MCF 10A (cell line): ENCODE measurements at regions not wholly inside any gene's neighbourhood (a gene's known extent, or its start where the extent isn't known, plus 50 kb on each side); places are given as distances from the start of the nearest gene placed in this dataset.
A peak's percentile ranks its signal among the peaks of the same experiment; 100 is the strongest.
"Not testable (repeated sequence)": the region's sequence is repeated elsewhere in the genome, so short reads cannot be mapped to it uniquely, and the experiment has no call there.

ENCODE experiments used
- BruUV-seq: library from RNA; stranded (reverse); fragments of 400-500 nt; replicated peaks from 2 replicates; lab custom pipeline; 2021; lab: Mats Ljungman, UMichigan
- CTCF ChIA-PET: fragments of 300-600 bp; sonication (Branson Sonifier 250); formaldehyde crosslinking; extraction: SDS; loops from one replicate; lab custom pipeline; 2021; ENCODE audit warnings: antibody characterized with exemption, inconsistent platforms; lab: Yijun Ruan, JAX
- POLR2A ChIA-PET: fragments of 300-600, 350-650 bp; sonication (Branson Sonifier 250); formaldehyde crosslinking; extraction: SDS; loops from one replicate; lab custom pipeline; 2020; ENCODE audit warnings: antibody characterized with exemption, inconsistent platforms; lab: Yijun Ruan, JAX
- DNase-seq: peaks from one replicate; pipeline ENCODE4 v3.0.0-alpha.2; 2018; ENCODE audit not compliant: unreplicated experiment
- H3K27ac Mint-ChIP-seq: one replicate; pipeline ENCODE4 v1.8.0; 2022; ENCODE audit warnings: mild to moderate bottlenecking, low read depth, mixed read lengths; ENCODE audit not compliant: unreplicated experiment
- H3K27me3 Mint-ChIP-seq: one replicate; pipeline ENCODE4 v1.8.0; 2022; ENCODE audit warnings: mixed read lengths; ENCODE audit not compliant: insufficient read depth, unreplicated experiment
- H3K36me3 Mint-ChIP-seq: one replicate; pipeline ENCODE4 v1.8.0; 2022; ENCODE audit warnings: mild to moderate bottlenecking, moderate library complexity, mixed read lengths; ENCODE audit not compliant: insufficient read depth, unreplicated experiment
- H3K4me1 Mint-ChIP-seq: one replicate; pipeline ENCODE4 v1.8.0; 2022; ENCODE audit warnings: mixed read lengths; ENCODE audit not compliant: insufficient read depth, unreplicated experiment
- H3K4me3 Mint-ChIP-seq: one replicate; pipeline ENCODE4 v1.8.0; 2022; ENCODE audit warnings: mild to moderate bottlenecking, moderate library complexity, mixed read lengths; ENCODE audit not compliant: unreplicated experiment
- H3K9me3 Mint-ChIP-seq: one replicate; pipeline ENCODE4 v1.8.0; 2022; ENCODE audit warnings: mixed read lengths; ENCODE audit not compliant: unreplicated experiment
- intact Hi-C: fragments of 100-400 bp; cut with micrococcal nuclease; formaldehyde crosslinking; loops from 2 replicates; pipeline ENCODE4 v1.14.1; 2022

DNA sequence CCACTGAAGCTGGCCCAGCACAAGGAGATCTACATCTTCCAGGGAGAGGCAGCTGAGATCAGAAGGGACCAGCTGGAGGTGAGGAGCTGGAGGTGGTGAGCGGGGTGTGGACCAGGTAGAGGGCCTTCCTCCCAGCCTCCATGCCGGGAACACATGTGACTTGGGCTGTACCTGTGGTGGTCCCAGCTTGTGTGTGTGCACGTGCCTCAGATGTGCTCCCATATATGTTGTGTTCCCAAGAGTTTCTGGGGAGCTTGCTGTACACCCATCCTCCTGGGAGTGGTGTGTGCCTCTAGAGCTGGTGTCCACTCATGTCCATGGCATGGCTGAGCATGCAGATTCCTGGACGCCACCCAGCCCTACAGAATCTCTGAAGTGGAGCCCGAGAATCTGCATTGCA is 183.7 kb upstream of the AKAP13 start:
- POLR2A ChIA-PET, CTCF ChIA-PET, H3K9me3 Mint-ChIP-seq, BruUV-seq, H3K27me3 Mint-ChIP-seq, H3K36me3 Mint-ChIP-seq, H3K27ac Mint-ChIP-seq, H3K4me1 Mint-ChIP-seq, intact Hi-C loops, DNase-seq, H3K4me3 Mint-ChIP-seq: not testable (repeated sequence)

DNA sequence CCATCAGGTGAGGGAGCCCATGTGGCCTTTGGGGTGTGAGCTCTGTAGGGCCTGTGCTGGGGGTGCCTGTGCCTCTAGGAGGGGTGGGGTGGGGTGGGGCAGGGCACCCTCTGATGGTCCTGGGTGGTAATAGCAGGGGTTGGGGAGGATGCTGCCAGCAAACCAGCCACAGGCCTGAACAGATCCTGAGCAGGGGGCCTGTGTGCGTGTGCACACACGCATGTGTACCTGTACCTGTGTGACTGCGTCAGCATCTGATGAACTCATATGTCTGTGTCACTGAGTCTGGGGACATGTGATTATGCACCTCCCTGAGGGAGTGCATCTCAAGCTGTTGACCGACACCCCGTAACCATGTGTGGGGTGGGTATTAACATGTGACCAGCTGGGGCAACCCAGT is 182.8 kb upstream of the AKAP13 start:
- H3K27me3 Mint-ChIP-seq, H3K4me1 Mint-ChIP-seq, BruUV-seq, CTCF ChIA-PET, POLR2A ChIA-PET, H3K4me3 Mint-ChIP-seq, H3K36me3 Mint-ChIP-seq, H3K9me3 Mint-ChIP-seq, intact Hi-C loops, H3K27ac Mint-ChIP-seq, DNase-seq: not testable (repeated sequence)

DNA sequence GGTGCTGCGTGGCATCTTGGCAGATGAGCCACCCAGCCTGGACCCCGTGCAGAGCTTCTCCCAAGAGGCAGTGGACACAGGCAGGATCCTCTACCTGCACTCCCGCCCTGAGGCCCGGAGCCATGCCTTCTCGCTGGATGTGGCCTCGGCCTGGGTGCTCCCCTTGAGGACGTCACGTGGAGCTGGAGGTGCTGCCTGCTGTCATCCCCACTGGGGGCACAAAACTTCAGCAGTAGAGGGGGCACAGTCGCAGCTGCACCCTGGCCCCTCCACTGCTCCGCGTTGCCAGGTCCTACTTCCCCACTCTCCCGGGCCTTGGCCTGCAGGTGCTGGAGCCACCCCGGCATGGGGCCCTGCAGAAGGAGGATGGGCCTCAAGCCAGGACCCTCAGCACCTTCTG is 182.0 kb upstream of the AKAP13 start:
- BruUV-seq, H3K4me1 Mint-ChIP-seq, DNase-seq, H3K27me3 Mint-ChIP-seq, CTCF ChIA-PET, POLR2A ChIA-PET, H3K9me3 Mint-ChIP-seq, intact Hi-C loops, H3K36me3 Mint-ChIP-seq, H3K27ac Mint-ChIP-seq, H3K4me3 Mint-ChIP-seq: not testable (repeated sequence)

DNA sequence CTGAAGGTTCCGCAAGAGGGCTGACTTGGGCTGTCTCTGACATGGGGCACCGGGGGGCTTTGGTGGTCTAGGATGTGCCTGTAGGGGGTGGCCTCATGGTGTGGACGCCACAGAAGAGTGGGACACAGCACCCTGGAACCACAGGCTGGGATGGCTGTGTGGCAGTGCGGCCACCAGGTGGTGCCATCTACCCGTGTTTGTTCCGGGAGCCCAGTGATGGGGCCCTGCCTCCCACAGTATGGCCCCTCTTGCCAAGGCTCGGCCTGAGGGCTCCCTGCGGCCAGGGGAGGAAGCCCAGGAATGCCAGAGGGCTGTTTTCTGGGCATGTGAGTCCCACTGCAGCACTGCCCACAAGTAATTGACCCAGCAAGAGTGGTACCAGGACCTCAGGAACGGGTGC is 180.2 kb upstream of the AKAP13 start:
- POLR2A ChIA-PET, CTCF ChIA-PET, H3K27ac Mint-ChIP-seq, DNase-seq, H3K27me3 Mint-ChIP-seq, H3K4me1 Mint-ChIP-seq, intact Hi-C loops, H3K36me3 Mint-ChIP-seq, H3K9me3 Mint-ChIP-seq, BruUV-seq, H3K4me3 Mint-ChIP-seq: not testable (repeated sequence)

DNA sequence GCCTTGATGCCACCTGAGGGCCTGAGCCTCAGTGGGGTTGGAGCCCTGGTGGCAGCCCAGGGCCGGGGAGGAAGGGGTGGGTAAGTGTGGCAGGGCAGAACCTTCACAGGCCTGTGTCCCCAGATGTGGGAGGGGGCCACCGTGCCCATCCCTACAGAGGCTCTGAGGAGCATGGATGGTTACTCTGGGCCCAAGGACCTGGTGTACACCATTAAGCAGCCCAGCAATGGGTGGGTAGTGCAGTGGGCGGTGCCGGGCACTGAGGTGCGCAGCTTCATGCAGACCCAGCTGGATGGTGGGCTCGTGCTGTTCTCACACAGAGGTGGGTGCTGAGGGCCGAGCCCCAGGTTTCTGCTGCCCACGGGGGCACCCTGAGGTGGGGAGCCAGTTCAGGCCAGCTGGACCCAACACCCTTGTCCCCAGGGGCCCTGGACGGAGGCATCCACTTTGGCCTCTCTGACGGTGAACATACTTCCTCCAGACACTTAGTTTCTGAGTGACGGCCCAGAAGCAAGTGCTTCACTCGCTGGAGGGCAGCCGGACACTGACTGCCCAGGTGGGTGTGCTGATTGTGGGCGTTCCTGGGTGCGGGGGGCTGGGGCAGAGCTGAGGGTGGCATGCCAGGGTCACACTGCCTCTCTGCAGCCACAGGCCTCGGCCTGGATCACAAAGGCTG is 179.1 kb upstream of the AKAP13 start:
- H3K4me3 Mint-ChIP-seq, CTCF ChIA-PET, H3K36me3 Mint-ChIP-seq, intact Hi-C loops, BruUV-seq, H3K27me3 Mint-ChIP-seq, H3K4me1 Mint-ChIP-seq, DNase-seq, POLR2A ChIA-PET, H3K27ac Mint-ChIP-seq, H3K9me3 Mint-ChIP-seq: not testable (repeated sequence)

DNA sequence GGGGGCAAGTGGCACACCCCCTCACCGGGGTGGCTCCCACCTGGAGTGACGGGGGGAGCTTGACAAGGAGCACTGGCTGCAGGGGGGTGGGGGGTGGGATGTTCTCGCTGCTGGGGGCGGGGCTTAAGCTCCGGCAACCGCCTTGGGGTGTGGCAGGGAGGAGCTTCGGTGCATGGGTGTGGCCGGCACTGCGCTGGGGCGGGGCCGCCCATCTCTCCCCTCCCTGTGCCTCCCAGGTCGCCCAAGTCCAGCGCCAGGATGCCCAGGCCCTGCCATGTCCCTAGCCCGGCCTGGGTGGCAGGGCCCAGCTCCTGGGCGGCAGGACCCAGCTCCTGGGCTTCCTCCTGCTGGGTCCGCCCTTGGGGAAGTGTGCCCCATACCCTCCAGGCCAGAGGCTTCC is 175.9 kb upstream of the AKAP13 start:
- intact Hi-C loops, H3K9me3 Mint-ChIP-seq, BruUV-seq, H3K36me3 Mint-ChIP-seq, H3K27me3 Mint-ChIP-seq, DNase-seq, H3K4me3 Mint-ChIP-seq, H3K4me1 Mint-ChIP-seq, POLR2A ChIA-PET, H3K27ac Mint-ChIP-seq, CTCF ChIA-PET: not testable (repeated sequence)

DNA sequence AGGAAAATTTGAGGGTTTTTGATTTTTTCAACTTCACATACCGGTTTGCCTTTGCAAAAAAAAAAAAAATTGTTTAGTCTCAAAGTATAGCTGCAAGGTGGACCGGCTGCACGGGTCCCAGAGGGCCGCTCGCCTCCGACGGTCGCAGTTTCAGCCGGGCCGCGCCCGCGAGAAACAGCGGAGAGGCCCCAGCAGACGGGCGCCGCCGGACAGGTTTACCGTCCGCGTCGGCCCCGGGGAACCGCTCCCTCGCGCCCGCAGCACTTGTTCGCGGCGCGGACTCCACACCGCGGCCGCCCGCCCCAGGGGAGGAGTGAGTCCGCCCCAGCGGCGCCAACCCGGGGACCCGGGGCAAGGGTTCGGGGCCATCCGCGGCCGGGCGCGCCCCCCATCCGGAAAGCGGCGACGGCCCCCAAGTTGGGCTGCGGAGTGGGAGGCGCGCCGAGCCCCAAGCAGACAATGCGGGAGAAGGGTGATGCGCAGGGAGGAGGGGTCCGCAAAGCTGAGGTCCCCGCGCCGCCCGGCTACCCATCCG is 146.5 kb upstream of the AKAP13 start:
- H3K9me3 Mint-ChIP-seq, H3K36me3 Mint-ChIP-seq, H3K4me3 Mint-ChIP-seq, POLR2A ChIA-PET, H3K27me3 Mint-ChIP-seq, DNase-seq, H3K27ac Mint-ChIP-seq, H3K4me1 Mint-ChIP-seq, CTCF ChIA-PET, BruUV-seq, intact Hi-C loops: not testable (repeated sequence)

DNA sequence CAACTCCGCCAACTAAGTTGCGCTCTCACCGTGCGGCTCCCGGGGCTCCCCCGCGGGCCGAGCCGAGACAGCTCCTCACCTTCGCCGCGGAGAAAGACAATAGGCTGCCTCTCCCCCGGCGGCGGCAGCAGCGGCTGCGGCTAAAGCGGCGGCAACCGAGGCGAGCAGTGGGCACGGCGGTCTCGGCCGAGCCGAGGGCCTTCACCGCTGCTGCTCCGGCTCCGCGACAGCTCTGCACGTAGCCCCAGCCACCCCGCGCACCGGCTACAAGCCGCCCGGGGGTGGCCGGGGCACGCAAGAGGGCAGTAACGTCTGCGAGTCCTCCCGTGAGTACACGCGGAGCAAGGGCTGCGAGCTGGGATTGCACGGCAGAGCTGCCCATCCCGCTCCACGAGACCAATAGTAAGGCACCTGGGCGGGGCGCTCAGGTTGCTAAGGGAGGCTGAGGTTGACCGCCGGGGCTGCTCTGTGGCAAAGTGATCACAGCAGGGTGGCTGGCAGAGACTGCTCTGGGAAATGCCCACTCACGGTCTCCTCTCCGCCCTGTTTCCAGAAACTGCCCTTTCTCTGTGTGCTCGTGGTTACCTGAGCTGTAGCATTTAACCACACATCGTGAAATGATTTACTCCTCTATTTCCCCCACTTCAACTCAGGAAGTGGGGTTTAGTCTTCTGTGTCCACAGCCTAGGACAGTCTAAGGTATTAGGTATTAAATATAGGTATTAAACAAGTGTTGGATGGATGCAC is 145.8 kb upstream of the AKAP13 start:
- DNase-seq, H3K36me3 Mint-ChIP-seq, CTCF ChIA-PET, H3K9me3 Mint-ChIP-seq, H3K27me3 Mint-ChIP-seq, H3K4me3 Mint-ChIP-seq, BruUV-seq, H3K4me1 Mint-ChIP-seq, POLR2A ChIA-PET, intact Hi-C loops, H3K27ac Mint-ChIP-seq: not testable (repeated sequence)

DNA sequence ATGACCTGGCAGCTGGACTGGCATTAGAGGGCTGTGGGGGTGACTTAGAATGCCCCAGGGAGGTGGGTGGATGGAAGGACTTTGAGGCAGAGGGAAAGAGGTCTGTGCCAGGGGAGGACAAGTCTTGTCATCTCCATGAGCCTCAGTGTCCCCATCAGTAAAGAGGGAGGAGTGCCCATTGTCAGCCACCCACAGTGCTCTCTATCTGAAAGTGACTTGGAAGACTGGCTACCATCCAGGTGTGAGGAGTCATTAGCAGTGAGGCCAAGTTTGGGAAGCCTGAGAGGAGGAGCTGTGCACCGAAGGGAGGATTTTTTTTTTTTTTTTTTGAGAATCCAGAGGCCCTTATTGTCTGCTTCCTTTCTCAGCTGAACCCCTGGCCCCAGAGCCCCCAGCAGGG is 136.3 kb upstream of the AKAP13 start:
- CTCF ChIA-PET, H3K4me3 Mint-ChIP-seq, H3K4me1 Mint-ChIP-seq, intact Hi-C loops, H3K36me3 Mint-ChIP-seq, POLR2A ChIA-PET, H3K27ac Mint-ChIP-seq, H3K27me3 Mint-ChIP-seq, BruUV-seq, H3K9me3 Mint-ChIP-seq: not testable (repeated sequence)
- DNase-seq = peak; percentile 39
